Nephron progenitor cell (in vitro differentiated cells): ENCODE measurements at regions not wholly inside any gene's neighbourhood (a gene's known extent, or its start where the extent isn't known, plus 50 kb on each side); places are given as distances from the start of the nearest gene placed in this dataset.

ENCODE experiments used
- DNase-seq: peaks from one replicate; pipeline ENCODE4 v3.0.0; 2021
- H3K27ac Mint-ChIP-seq: 2 replicates; pipeline ENCODE4 v1.8.0; 2021; ENCODE audit warnings: mild to moderate bottlenecking, moderate library complexity, mixed read lengths
- H3K27me3 Mint-ChIP-seq: 2 replicates; pipeline ENCODE4 v1.8.0; 2021; ENCODE audit warnings: mild to moderate bottlenecking, low read depth, mixed read lengths; ENCODE audit not compliant: poor library complexity
- H3K36me3 Mint-ChIP-seq: 2 replicates; pipeline ENCODE4 v1.8.0; 2021; ENCODE audit warnings: low read depth, mixed read lengths
- H3K4me1 Mint-ChIP-seq: 2 replicates; pipeline ENCODE4 v1.8.0; 2021; ENCODE audit warnings: mixed read lengths
- H3K4me3 Mint-ChIP-seq: 2 replicates; pipeline ENCODE4 v1.8.0; 2021; ENCODE audit warnings: mild to moderate bottlenecking, moderate library complexity, mixed read lengths
- H3K9me3 Mint-ChIP-seq: 2 replicates; pipeline ENCODE4 v1.8.0; 2021; ENCODE audit warnings: mild to moderate bottlenecking, moderate library complexity, mixed read lengths
- TF ChIP-seq, protein P1 (sequence below): fragments of 200-600 bp; sonication (generic); IDR thresholded peaks from 2 replicates; pipeline ENCODE4 v1.5.0; 2021; ENCODE audit warnings: antibody characterized with exemption

DNA sequence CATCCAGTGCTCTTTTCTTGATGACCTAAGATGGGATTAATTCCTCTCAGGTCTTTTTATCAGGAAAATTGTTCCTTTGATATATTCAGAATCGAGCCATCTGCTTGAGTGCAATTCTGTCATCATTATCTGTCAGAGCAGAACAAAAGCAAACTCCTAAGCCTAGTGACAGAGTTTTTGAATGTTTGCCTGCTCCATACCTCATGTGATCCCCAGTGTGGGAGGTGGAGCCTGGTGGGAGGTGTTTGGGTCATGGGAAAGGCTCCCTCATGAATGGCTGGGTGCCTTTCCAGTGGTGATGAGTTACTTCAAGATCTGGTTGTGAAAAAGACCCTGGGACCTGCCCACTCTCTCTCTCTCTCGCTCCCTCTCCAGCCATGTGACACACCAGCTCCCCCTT, 628.2 kb downstream of the CDH11 start:
- Mint-ChIP-seq H3K9me3 (no peaks in the 10 kb centered on the region), H3K36me3 (no peaks in the 10 kb centered on the region), H3K27me3 (no peaks in the 10 kb centered on the region), H3K4me1 (no peaks in the 10 kb centered on the region), H3K4me3 (no peak overlapping the region), H3K27ac (no peak overlapping the region)
- TF ChIP-seq, protein P1, sequence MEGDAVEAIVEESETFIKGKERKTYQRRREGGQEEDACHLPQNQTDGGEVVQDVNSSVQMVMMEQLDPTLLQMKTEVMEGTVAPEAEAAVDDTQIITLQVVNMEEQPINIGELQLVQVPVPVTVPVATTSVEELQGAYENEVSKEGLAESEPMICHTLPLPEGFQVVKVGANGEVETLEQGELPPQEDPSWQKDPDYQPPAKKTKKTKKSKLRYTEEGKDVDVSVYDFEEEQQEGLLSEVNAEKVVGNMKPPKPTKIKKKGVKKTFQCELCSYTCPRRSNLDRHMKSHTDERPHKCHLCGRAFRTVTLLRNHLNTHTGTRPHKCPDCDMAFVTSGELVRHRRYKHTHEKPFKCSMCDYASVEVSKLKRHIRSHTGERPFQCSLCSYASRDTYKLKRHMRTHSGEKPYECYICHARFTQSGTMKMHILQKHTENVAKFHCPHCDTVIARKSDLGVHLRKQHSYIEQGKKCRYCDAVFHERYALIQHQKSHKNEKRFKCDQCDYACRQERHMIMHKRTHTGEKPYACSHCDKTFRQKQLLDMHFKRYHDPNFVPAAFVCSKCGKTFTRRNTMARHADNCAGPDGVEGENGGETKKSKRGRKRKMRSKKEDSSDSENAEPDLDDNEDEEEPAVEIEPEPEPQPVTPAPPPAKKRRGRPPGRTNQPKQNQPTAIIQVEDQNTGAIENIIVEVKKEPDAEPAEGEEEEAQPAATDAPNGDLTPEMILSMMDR = no peak
- DNase-seq = no peak

DNA sequence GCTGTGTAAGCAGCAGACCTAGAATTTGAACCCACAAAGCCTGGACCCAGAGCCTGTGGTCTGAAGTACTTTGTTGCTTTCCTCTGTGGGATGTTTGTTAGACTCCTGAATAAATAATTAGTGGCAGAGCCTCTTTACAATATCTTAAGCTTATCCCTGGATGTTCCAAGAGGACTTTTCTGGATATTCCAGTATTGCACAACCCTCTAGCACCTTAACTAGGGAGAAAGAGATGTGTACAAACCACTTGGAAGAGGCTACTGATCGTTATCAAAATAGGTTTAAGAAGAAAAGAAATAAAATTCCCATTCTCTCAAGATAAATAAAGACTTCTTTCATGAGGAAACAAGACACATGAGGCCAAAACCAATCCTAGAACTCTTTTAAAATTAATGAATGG, 632.4 kb downstream of the CDH11 start:
- H3K36me3 Mint-ChIP-seq = no peaks in the 10 kb centered on the region
- TF ChIP-seq, protein P1 = no peak

DNA sequence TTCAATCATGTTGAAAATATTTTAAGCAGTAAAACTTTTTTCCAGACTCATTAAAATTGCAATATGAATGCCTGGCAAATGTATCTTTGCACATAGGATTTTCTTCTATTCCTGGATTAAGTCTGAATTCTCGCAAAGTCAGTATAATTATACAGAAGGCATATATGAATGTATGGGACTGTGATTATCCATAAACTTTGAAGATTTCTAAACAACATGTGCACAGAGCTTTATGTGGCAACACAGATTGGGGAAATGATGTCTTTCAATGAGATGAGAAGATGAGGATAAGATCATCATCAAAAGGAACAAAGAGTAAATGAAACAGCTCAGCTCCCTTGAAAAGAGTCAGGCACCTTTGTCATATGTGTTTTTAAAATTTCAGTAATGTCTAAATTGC, 635.3 kb downstream of the CDH11 start:
- TF ChIP-seq, protein P1 = no peak
- no peak overlapping the region for H3K27ac Mint-ChIP-seq
- H3K36me3 Mint-ChIP-seq = no peaks in the 10 kb centered on the region
- H3K4me1 Mint-ChIP-seq = no peaks in the 10 kb centered on the region
- no peaks in the 10 kb centered on the region for H3K9me3 Mint-ChIP-seq
- H3K27me3 Mint-ChIP-seq = no peaks in the 10 kb centered on the region
- no peak overlapping the region for H3K4me3 Mint-ChIP-seq
- DNase-seq = no peak

More for the DNA sequence above, 632.4 kb downstream of the CDH11 start:
- no peak for DNase-seq
- no peak overlapping the region for H3K4me3 Mint-ChIP-seq
- no peaks in the 10 kb centered on the region for H3K27me3 Mint-ChIP-seq
- H3K27ac Mint-ChIP-seq = no peak overlapping the region
- H3K4me1 Mint-ChIP-seq = no peaks in the 10 kb centered on the region
- no peaks in the 10 kb centered on the region for H3K9me3 Mint-ChIP-seq

DNA sequence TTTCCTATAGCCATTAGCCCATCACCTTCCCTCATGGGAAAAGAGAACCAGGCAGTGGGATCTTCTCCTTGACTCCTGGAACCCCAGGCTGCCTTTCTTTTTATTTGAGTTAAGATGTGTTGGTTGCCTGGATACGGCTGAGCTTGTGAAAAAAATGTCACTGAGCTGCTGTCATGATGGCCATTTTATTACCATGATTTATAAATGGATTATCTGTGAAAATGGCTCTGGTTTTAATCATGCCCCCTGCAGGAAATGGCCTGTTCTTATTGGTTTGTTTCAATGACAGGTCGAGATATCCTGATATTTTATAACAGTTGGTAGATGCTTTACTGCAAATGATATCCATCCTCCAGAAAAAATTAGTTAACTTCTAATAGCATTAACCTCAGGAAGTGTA, 640.4 kb downstream of the CDH11 start:
- TF ChIP-seq, protein P1 = no peak
- H3K9me3 Mint-ChIP-seq = no peaks in the 10 kb centered on the region

GRCh38 chr16:64478252-64478906, 643.5 kb downstream of the CDH11 start:
- Mint-ChIP-seq H3K4me1 (no peaks in the 10 kb centered on the region), H3K36me3 (no peaks in the 10 kb centered on the region), H3K27ac (no peak overlapping the region), H3K4me3 (no peak overlapping the region), H3K9me3 (no peaks in the 10 kb centered on the region), H3K27me3 (peaks cover 2% of the 10 kb centered on the region)
- TF ChIP-seq, protein P1 = no peak
- DNase-seq = no peak

More for the DNA sequence above, 640.4 kb downstream of the CDH11 start:
- DNase-seq = no peak
- no peaks in the 10 kb centered on the region for H3K4me1 Mint-ChIP-seq
- H3K27ac Mint-ChIP-seq = no peak overlapping the region
- no peak overlapping the region for H3K4me3 Mint-ChIP-seq
- no peaks in the 10 kb centered on the region for H3K36me3 Mint-ChIP-seq
- no peaks in the 10 kb centered on the region for H3K27me3 Mint-ChIP-seq
